Activated T-cell treated with anti-CD3 and anti-CD28 coated beads, Interleukin-2, amount 50 U/mL, for 1 hour (primary cell): ENCODE measurements at regions not wholly inside any gene's neighbourhood (a gene's known extent, or its start where the extent isn't known, plus 50 kb on each side); places are given as distances from the start of the nearest gene placed in this dataset.
A peak's percentile ranks its signal among the peaks of the same experiment; 100 is the strongest.
"Not testable (repeated sequence)": the region's sequence is repeated elsewhere in the genome, so short reads cannot be mapped to it uniquely, and the experiment has no call there.

Source experiments
- DNase-seq: peaks from one replicate; pipeline ENCODE4 v3.0.0-alpha.2; 2020

DNA sequence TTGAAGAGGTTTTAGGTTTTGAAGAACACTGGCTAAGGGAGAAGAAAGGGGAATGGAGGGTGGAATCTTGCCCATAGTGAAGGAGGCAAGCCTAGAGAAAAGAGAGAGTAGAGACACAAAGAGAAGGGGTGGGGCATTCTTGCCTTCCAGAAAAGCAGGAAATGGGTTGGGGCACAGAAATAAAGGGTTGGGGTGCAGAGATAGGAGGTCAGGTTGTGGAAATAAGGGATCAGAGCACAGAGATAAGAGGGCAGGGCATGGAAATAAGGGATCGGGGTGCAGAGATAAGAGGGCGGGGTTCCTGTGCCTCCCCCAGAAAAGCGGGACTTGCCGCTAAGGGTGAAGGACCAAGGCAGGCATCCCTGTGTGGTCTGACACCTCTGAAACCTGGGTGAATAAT is 69.9 kb downstream of the ALG1L2 start:
- not testable (repeated sequence) for DNase-seq

DNA sequence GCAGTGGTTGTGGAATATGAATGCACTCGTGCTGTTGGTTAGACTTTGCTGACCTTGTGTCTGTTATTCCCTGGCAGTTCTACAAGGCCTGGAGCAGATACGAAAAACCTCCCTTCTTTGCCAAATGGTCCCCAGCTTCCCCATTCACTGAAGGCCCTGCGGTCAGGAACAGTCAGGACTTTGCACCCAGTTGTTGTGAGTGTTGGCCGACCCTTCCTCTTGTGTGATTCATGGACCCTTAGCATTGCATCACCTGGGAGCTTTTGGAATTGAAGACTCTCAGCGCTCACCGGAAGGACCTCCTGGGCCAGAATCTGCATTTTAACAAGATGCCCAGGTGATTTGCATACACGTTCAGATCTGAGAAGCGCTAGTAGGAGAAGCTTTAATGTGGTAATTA is 71.6 kb downstream of the ALG1L2 start:
- not testable (repeated sequence) for DNase-seq

DNA sequence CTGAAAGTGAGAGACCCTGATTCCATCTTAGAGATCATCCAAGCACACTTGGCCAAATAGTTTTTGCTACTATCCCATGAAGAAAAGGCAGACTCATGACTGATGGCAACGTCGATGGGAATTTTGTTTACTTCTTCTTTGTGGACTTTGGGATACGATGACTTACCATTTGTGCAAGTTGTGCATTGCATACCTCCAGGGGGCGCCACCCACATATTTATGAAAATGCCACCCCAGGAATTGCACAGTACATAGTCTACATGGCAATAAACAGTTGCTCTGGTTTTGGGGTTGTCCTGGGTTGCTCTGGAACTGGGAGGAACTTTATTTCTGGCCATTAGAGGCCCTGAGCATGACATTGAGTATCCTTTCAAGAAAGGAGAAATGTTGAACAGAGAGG is 73.8 kb downstream of the ALG1L2 start:
- not testable (repeated sequence) for DNase-seq

GRCh38 chr3:130166856-130167255 is 85.2 kb downstream of the ALG1L2 start:
- not testable (repeated sequence) for DNase-seq

DNA sequence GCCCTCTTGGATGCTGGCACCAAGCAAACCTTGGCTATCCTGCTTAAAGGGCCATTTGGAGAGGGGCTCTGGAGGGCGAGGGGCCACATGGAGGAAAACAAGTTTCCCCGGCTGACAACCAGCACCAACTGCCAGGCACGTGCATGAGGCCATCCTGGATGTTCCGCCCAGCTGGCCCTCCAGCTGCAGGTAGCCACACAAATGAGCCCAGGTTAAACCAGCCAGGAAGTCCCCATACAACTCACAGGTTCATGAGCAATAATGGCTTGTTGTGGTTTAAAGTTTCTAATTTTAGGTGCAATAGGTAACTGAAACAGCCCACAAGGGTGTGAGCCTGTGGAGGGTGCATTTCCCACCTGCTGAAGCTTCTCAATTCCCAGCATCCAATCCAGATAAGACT is 93.6 kb downstream of the ALG1L2 start:
- not testable (repeated sequence) for DNase-seq

- DNase-seq, result not testable (repeated sequence)
These were observed 95.0 kb downstream of the ALG1L2 start for GRCh38 chr3:130176476-130177256.

GRCh38 chr3:130178835-130179234 is 97.2 kb downstream of the ALG1L2 start:
- DNase-seq, result peak; percentile 19

DNA sequence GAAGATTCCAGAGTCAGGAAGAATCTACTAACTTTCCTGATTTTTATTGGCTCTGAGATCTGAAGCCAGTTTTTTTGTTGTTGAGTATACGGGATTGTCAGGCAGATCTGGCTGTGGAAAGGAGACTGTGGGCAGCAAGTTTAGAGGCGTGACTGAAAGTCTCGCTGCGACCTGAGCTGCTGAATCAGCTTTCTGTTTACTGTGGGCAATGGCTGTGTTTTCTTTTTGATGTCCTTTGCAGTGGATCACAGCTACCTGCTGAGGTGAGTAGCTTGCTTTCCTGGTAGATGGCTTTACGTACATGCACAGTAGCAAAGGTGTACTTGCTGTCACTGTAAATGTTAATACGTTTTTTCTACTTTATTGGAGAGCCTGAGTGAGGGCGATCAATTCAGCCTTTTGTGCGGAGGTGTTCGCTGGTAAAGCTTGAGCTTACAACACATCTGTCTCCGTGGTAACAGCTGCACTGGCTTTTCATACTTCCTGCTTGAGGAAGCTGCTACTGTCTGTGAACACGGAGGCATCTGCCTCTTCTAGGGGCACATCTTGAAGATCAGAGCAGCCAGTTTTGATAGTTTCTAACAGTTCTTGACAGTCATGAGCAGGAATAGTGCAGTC is 97.8 kb downstream of the ALG1L2 start:
- DNase-seq, result peak; percentile 38

DNA sequence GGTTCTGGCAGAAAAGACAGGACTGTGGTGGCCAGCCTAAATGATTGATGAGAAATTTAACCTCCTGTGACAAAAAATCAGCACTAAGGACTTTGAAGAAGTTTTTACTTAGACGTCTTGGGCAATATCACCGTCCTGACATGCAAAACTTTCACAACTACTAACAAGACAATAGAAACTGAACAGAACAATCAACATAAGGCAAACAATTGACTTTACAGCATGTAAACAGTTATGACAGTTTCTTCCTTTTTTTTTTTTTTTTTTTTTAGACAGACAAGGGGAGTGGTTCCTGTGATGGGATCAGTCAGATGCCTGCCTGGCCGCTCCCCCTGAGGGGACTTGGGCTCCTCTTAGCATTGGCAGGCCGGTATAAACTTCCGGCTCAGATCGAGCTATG is 100.8 kb downstream of the ALG1L2 start:
- not testable (repeated sequence) for DNase-seq

- not testable (repeated sequence) for DNase-seq
These were observed 102.1 kb downstream of the ALG1L2 start for GRCh38 chr3:130183689-130184088.

DNA sequence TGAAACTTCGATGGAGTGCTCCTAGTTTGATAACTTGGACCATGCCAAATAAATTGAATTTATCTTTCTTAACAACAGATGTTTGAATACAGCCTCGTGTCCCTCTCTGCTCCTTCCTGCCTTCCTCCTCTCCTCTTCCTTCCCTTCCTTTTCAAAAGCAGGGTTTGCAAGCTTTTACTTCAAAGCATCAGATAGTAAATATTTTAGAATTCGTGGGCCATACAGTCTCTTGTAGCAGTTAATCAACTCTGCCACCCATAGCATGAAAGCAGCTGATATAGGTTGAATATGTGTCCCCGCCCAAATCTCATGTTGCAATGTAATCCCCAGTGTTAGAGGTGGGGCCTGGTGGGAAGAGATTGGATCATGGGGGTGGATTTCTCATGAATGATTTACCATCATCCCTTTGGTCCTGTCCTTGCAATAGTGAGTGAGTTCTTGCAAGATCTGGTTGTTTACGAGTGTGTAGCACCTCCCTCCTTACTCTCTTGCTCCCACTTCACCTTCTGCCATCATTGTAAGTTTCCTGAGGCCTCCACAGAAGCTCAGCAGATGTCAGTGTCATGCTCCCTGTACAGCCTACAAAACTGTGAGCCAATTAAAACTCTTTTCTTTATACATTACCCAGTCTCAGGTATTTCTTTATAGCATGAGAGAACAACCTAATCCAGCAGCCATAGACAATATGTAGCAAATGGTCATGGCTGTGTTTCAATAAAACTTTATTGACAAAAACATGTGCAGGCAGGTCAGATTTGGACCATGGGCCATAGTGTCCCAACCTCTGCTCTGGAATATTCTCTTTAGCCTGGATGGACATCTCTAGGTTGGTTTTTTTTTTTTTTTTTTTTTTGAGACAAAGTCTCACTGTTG is 102.8 kb downstream of the ALG1L2 start:
- DNase-seq, result not testable (repeated sequence)

- DNase-seq, result not testable (repeated sequence)
These were observed 119.6 kb downstream of the ALG1L2 start for GRCh38 chr3:130201272-130201671.

GRCh38 chr3:130203633-130204032 is 122.0 kb downstream of the ALG1L2 start:
- DNase-seq, result not testable (repeated sequence)

DNA sequence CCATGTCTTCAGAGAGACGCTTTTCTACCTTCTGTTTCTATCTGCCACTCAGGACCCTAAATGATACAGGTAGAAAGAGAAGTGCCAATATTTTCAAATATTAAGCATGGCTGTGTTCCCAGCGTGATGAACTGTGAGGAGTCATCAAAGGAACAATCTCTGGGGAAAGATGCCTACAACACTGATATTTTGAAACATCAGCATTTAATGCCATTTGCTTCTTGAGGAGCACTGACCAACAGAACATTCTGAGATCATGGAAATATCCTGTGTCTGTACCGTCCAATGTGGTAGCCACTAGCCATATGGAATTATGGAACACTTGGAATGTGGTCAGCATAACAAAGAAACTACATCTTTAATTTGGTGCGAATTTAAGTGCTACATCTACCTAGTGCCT is 117.9 kb upstream of the COL6A5 start:
- DNase-seq, result no peak

GRCh38 chr3:130242850-130243569 is 102.5 kb upstream of the COL6A5 start:
- no peak for DNase-seq

DNA sequence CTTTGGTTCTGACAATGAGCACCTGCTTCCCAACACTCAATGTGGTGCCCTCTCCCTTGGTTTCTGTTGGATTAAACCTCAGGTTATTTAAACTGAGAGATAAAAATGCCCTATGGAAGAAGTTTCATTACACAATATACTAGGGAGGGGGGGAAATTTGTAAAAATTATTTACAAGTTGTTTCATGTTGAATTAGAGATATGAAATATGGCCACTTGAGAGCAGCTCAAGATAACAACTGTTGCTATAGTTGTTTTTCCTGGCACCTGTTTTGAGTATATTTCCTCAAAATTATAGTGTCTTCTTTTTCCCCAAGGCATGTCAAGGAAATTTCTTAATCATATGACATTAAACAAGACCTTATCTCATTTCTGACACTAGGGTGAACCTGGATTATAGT is 101.7 kb upstream of the COL6A5 start:
- DNase-seq, result no peak

DNA sequence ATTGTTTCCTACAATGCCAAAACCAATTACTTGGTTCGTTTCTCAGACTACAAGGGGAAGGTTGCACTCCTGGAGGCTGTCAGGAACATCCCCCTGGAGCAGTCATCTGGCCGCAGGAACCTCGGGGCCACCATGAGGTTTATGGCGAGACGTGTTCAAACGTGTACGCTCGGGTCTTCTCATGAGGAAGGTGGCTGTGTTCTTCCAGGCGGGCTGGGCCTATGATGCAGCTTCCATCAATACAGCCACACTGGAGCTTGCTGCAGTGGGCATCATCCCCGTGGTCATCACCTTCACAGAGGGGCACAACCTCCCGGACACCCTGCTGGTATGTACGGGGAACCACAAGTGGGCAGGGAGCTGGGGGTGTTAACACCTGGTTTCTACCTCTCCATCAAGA is 94.5 kb upstream of the COL6A5 start:
- DNase-seq, result no peak

GRCh38 chr3:130255442-130255841 is 90.0 kb upstream of the COL6A5 start:
- no peak for DNase-seq

- no peak for DNase-seq
These were observed 88.6 kb upstream of the COL6A5 start for GRCh38 chr3:130256821-130257340.

DNA sequence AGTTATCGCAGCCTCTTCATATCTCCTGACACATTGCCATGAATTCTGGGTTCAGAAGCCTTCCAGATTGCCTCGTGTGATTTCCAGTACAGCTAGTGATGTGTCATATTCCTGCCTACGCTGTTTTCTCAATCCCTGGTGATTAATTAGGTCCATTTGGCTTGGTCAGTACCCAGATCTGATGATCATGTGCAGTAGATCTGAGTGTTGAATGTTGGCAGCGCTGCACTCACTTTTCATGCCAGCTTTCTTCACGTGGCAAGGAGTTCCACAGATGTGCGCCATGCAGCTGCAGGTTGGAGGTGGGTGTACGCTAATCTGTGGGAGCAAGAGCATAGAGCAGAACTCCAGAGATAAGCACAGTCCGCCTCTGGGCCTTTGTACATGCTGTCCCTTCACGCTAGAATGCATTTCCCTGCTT is 86.9 kb upstream of the COL6A5 start:
- DNase-seq, result no peak

- no peak for DNase-seq
These were observed 86.2 kb upstream of the COL6A5 start for GRCh38 chr3:130259166-130259874.

- no peak for DNase-seq
These were observed 84.6 kb upstream of the COL6A5 start for GRCh38 chr3:130260918-130261317.
